HCT116 (cell line): ENCODE measurements at regions not wholly inside any gene's neighbourhood (a gene's known extent, or its start where the extent isn't known, plus 50 kb on each side); places are given as distances from the start of the nearest gene placed in this dataset.

Experiments
- ATAC-seq: fragments of 200-7000 bp; cut with Tn5 transposase; 2 replicates; pipeline ENCODE4 v1.9.1; 2020; ENCODE audit warnings: mild to moderate bottlenecking, moderate library complexity
- BruUV-seq: library from RNA; stranded (reverse); fragments of 400-500 nt; replicated peaks from 2 replicates; lab custom pipeline; 2021; lab: Mats Ljungman, UMichigan
- CTCF ChIA-PET: fragments of 300-600 bp; sonication (Branson Sonifier 250); formaldehyde crosslinking; loops from one replicate; lab custom pipeline; 2021; ENCODE audit warnings: antibody characterized with exemption; lab: Charles Lee
- POLR2A ChIA-PET: fragments of 300-600, 350-600 bp; sonication (Branson Sonifier 250); formaldehyde crosslinking; loops from one replicate; lab custom pipeline; 2021; ENCODE audit warnings: antibody characterized with exemption; lab: Charles Lee
- RAD21 ChIA-PET, 2 experiments: fragments of 300-600 bp; sonication (Branson Sonifier 250); formaldehyde crosslinking; loops; one replicate each; lab custom pipeline; 2023; ENCODE audit warnings: low total read pairs in 2 of 2; ENCODE audit not compliant: uncharacterized antibody in 2 of 2, unreplicated experiment in 2 of 2, low non-redundant PET in 1 of 2; lab: Charles Lee
- DNase-seq: peaks from one replicate; pipeline ENCODE4 v3.0.0-alpha.2; 2010; ENCODE audit warnings: low read depth, low spot score
- H2AFZ ChIP-seq: fragments of 200-600 bp; shearing (Covaris generic), sonication (generic); 2 replicates; pipeline ENCODE4 v1.6.1; 2017; ENCODE audit warnings: low read depth, mixed run types, mixed read lengths, antibody characterized with exemption, low read length; ENCODE audit not compliant: poor library complexity, severe bottlenecking
- H3K27ac ChIP-seq: 2 replicates; pipeline ENCODE4 v1.5.1; 2012; ENCODE audit warnings: low read depth, low read length
- H3K27me3 ChIP-seq: fragments of 200-600 bp; sonication (generic); 2 replicates; pipeline ENCODE4 v1.6.1; 2016; ENCODE audit warnings: mixed run types, low read length, mixed read lengths; ENCODE audit not compliant: insufficient read depth
- H3K36me3 ChIP-seq, 2 experiments: fragments of 200-500 bp in 1 of 2; fragments of 200-600 bp in 1 of 2; sonication (Bioruptor generic) in 1 of 2; sonication (generic) in 1 of 2; 2 replicates each; pipeline versions ENCODE4 v1.5.1 to v1.6.1; 2014 to 2016; ENCODE audit warnings: low read length in 2 of 2, inconsistent platforms in 1 of 2, mixed read lengths in 1 of 2, mixed run types in 1 of 2; ENCODE audit not compliant: insufficient read depth in 2 of 2, control insufficient read depth in 1 of 2
- H3K4me1 ChIP-seq, 2 experiments: fragments of 200-600 bp in 1 of 2; sonication (generic) in 1 of 2; 2 replicates each; pipeline versions ENCODE4 v1.5.1 to v1.6.1; 2012 to 2017; ENCODE audit warnings: low read length in 2 of 2, inconsistent platforms in 1 of 2, mild to moderate bottlenecking in 1 of 2, mixed read lengths in 1 of 2, mixed run types in 1 of 2, moderate library complexity in 1 of 2; ENCODE audit not compliant: insufficient read depth in 2 of 2, control insufficient read depth in 1 of 2
- H3K4me2 ChIP-seq: fragments of 200-600 bp; sonication (generic); 2 replicates; pipeline ENCODE4 v1.6.1; 2017; ENCODE audit warnings: mixed run types, low read length, mixed read lengths
- H3K4me3 ChIP-seq, 2 experiments: fragments of 200-600 bp in 1 of 2; sonication (generic) in 1 of 2; replicated peaks in 1 of 2; 2 replicates each; pipeline ENCODE4 v1.5.1; 2011 to 2016; ENCODE audit warnings: low read length in 2 of 2, control low read depth in 1 of 2, low read depth in 1 of 2, mild to moderate bottlenecking in 1 of 2, mixed read lengths in 1 of 2, mixed run types in 1 of 2
- H3K79me2 ChIP-seq: fragments of 200-600 bp; sonication (generic); 2 replicates; pipeline ENCODE4 v1.6.1; 2017; ENCODE audit warnings: mild to moderate bottlenecking, mixed run types, low read length, moderate library complexity, mixed read lengths; ENCODE audit not compliant: insufficient read depth
- H3K9ac ChIP-seq: fragments of 200-600 bp; sonication (generic); 2 replicates; pipeline ENCODE4 v1.6.1; 2016; ENCODE audit warnings: low read length, mixed read lengths
- H3K9me2 ChIP-seq: fragments of 200-600 bp; sonication (generic), shearing (Covaris generic); 2 replicates; pipeline ENCODE4 v1.6.1; 2017; ENCODE audit warnings: mixed run types, mild to moderate bottlenecking, moderate library complexity; ENCODE audit not compliant: insufficient read depth
- H3K9me3 ChIP-seq, 2 experiments: fragments of 200-500 bp in 1 of 2; fragments of 200-600 bp in 1 of 2; sonication (Bioruptor generic) in 1 of 2; sonication (generic) in 1 of 2; 2 replicates each; pipeline ENCODE4 v1.6.1; 2014 to 2017; ENCODE audit warnings: low read length in 2 of 2, mixed read lengths in 2 of 2, inconsistent platforms in 1 of 2, low read depth in 1 of 2, mild to moderate bottlenecking in 1 of 2, mixed run types in 1 of 2, moderate library complexity in 1 of 2; ENCODE audit not compliant: control insufficient read depth in 1 of 2, insufficient read depth in 1 of 2
- H4K20me1 ChIP-seq: fragments of 200-600 bp; sonication (generic), shearing (Covaris generic); 2 replicates; pipeline ENCODE4 v1.6.1; 2017; ENCODE audit warnings: mixed run types, mild to moderate bottlenecking, moderate library complexity; ENCODE audit not compliant: insufficient read depth
- CBX3 ChIP-seq: IDR thresholded peaks from 2 replicates; pipeline ENCODE4 v1.6.1; 2012; ENCODE audit warnings: low read depth
- CEBPB ChIP-seq: IDR thresholded peaks from 2 replicates; pipeline ENCODE4 v1.6.1; 2012; ENCODE audit warnings: low read depth
- EGR1 ChIP-seq: IDR thresholded peaks from 2 replicates; pipeline ENCODE4 v1.6.1; 2012; ENCODE audit warnings: low read depth
- ELF1 ChIP-seq: IDR thresholded peaks from 2 replicates; pipeline ENCODE4 v1.6.1; 2012; ENCODE audit warnings: low read depth, borderline replicate concordance
- EZH2 ChIP-seq: fragments of 200-600 bp; sonication (generic); IDR thresholded peaks from 2 replicates; pipeline ENCODE4 v1.6.1; 2017; ENCODE audit warnings: antibody characterized with exemption, mixed run types
- EZH2phosphoT487 ChIP-seq: fragments of 200-600 bp; IDR thresholded peaks from 2 replicates; pipeline ENCODE4 v1.6.1; 2018; ENCODE audit warnings: antibody characterized with exemption, borderline replicate concordance
- FOSL1 ChIP-seq: IDR thresholded peaks from 2 replicates; pipeline ENCODE4 v1.6.1; 2012; ENCODE audit warnings: low read depth
- POLR2A ChIP-seq: IDR thresholded peaks from 2 replicates; pipeline ENCODE4 v1.7.0; 2011; ENCODE audit warnings: borderline replicate concordance; ENCODE audit not compliant: insufficient read depth, insufficient read length; ENCODE audit errors: extremely low read depth
- POLR2AphosphoS5 ChIP-seq: IDR thresholded peaks from 2 replicates; pipeline ENCODE4 v1.6.1; 2011; ENCODE audit warnings: mild to moderate bottlenecking, low read depth, low read length, moderate library complexity
- RAD21 ChIP-seq: IDR thresholded peaks from 2 replicates; pipeline ENCODE4 v1.6.1; 2012; ENCODE audit warnings: low read depth, mild to moderate bottlenecking
- SRF ChIP-seq: IDR thresholded peaks from 2 replicates; pipeline ENCODE4 v1.6.1; 2012; ENCODE audit warnings: low read depth
- ZBTB33 ChIP-seq: IDR thresholded peaks from 2 replicates; pipeline ENCODE4 v1.6.1; 2011; ENCODE audit warnings: mild to moderate bottlenecking, low read length, moderate library complexity; ENCODE audit not compliant: insufficient replicate concordance; ENCODE audit errors: extremely low read depth
- ZFX ChIP-seq: fragments of 450-650 bp; IDR thresholded peaks from 2 replicates; pipeline ENCODE4 v1.6.1; 2017
- intact Hi-C: fragments of 100-400 bp; cut with micrococcal nuclease; formaldehyde crosslinking; loops from 2 replicates; pipeline ENCODE4 v1.10.0; 2022
- TF ChIP-seq, protein P1 (sequence below), 3 experiments: fragments of 200-600 bp in 1 of 3; sonication (generic) in 1 of 3; IDR thresholded peaks in 2 of 3; conservative IDR thresholded peaks in 1 of 3; 2 replicates each; pipeline ENCODE4 v1.5.1; 2012 to 2017; ENCODE audit warnings: low read depth in 2 of 3, low read length in 2 of 3, antibody characterized with exemption in 1 of 3, borderline replicate concordance in 1 of 3, control low read depth in 1 of 3, mild to moderate bottlenecking in 1 of 3, mixed read lengths in 1 of 3, mixed run types in 1 of 3, moderate library complexity in 1 of 3; ENCODE audit not compliant: insufficient read depth in 1 of 3
- TF ChIP-seq, protein P2 (sequence below): IDR thresholded peaks from 2 replicates; pipeline ENCODE4 v1.6.1; 2012

GRCh38 chr3:72396899-72397298 lies 451.3 kb downstream of the SHQ1 start (continued):
- TF ChIP-seq, protein P1, sequence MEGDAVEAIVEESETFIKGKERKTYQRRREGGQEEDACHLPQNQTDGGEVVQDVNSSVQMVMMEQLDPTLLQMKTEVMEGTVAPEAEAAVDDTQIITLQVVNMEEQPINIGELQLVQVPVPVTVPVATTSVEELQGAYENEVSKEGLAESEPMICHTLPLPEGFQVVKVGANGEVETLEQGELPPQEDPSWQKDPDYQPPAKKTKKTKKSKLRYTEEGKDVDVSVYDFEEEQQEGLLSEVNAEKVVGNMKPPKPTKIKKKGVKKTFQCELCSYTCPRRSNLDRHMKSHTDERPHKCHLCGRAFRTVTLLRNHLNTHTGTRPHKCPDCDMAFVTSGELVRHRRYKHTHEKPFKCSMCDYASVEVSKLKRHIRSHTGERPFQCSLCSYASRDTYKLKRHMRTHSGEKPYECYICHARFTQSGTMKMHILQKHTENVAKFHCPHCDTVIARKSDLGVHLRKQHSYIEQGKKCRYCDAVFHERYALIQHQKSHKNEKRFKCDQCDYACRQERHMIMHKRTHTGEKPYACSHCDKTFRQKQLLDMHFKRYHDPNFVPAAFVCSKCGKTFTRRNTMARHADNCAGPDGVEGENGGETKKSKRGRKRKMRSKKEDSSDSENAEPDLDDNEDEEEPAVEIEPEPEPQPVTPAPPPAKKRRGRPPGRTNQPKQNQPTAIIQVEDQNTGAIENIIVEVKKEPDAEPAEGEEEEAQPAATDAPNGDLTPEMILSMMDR (IDR thresholded peaks at IDR 0.05 in 2 of 3, conservative IDR thresholded peaks at IDR 0.05 in 1 of 3; ENCODE audit: borderline replicate concordance in 1 of 3, insufficient read depth in 1 of 3, low read depth in 2 of 3, low read length in 2 of 3) = no peak
- no peak for TF ChIP-seq EGR1
- no peak for TF ChIP-seq RAD21
- TF ChIP-seq, protein P2, sequence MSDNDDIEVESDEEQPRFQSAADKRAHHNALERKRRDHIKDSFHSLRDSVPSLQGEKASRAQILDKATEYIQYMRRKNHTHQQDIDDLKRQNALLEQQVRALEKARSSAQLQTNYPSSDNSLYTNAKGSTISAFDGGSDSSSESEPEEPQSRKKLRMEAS = no peak
- TF ChIP-seq, all 23 proteins: peak for 0

DNA sequence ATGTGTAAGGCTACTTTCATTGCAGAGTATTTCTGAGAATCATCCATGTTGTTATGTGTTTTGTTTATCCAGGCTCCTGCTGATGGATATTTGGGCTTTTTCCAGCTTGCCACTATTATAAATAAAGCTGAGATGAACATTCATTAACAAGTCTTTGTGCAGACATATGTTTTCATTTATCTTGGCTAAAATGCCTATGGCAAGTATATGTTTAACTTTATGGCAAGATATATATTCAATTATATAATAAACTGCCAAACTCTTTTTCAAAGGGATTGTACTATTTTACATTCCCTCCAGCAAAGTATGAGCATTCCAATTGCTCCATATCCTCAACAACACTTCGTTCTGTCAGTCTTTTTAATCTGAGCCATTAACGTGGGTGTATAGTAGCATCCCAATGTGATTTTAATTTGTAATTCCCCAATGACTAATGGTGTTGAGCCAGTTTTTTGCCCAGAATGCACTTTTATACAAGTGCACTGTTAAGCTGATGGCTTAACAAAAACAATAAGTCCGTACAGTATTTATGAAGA lies 452.4 kb downstream of the SHQ1 start:
- BruUV-seq = no TSS peak
- no peak for DNase-seq
- H3K4me2 ChIP-seq = no peak overlapping the region
- ChIA-PET CTCF (no interaction called here), RAD21 (no interaction called here), POLR2A (no interaction called here)
- H3K27ac ChIP-seq = no peak overlapping the region
- no peak overlapping the region for H3K4me3 ChIP-seq
- TF ChIP-seq EGR1 (no peak), EZH2phosphoT487 (no peak), SRF (no peak), CEBPB (no peak), EZH2 (no peak), POLR2A (no peak), FOSL1 (no peak), ZFX (no peak), ZBTB33 (no peak), RAD21 (no peak), POLR2AphosphoS5 (no peak), ELF1 (no peak), CBX3 (no peak)
- TF ChIP-seq, protein P2 = no peak
- TF ChIP-seq, protein P1 (IDR thresholded peaks at IDR 0.05 in 2 of 3, conservative IDR thresholded peaks at IDR 0.05 in 1 of 3; ENCODE audit: borderline replicate concordance in 1 of 3, insufficient read depth in 1 of 3, low read depth in 2 of 3, low read length in 2 of 3) = no peak
- TF ChIP-seq, all 23 proteins: peak for 0
- H3K27me3 ChIP-seq = no peaks in the 10 kb centered on the region
- no peak overlapping the region for H3K9ac ChIP-seq
- no peak overlapping the region for H2AFZ ChIP-seq
- H3K36me3 ChIP-seq = no peaks in the 10 kb centered on the region
- H3K9me2 ChIP-seq = no peaks in the 10 kb centered on the region
- H3K4me1 ChIP-seq = 0 out of 4 replicates have a peak, but pooled peaks cover 0 to 3% of the 10 kb centered on the region in 2 experiments
- peaks cover 7% of the 10 kb centered on the region; the same call in 1 of the 2 replicates for H4K20me1 ChIP-seq
- intact Hi-C loops = no loop called here
- H3K79me2 ChIP-seq = peaks cover 98% of the 10 kb centered on the region
- ATAC-seq = no peak
- no peaks in the 10 kb centered on the region for H3K9me3 ChIP-seq
